ENCODE measurements at regions not wholly inside any gene's neighbourhood (a gene's known extent, or its start where the extent isn't known, plus 50 kb on each side); places are given as distances from the start of the nearest gene placed in this dataset.
A peak's percentile ranks its signal among the peaks of the same experiment; 100 is the strongest.
"Not testable (repeated sequence)": the region's sequence is repeated elsewhere in the genome, so short reads cannot be mapped to it uniquely, and the experiment has no call there.

GRCh38 chr5:1732945-1733344 is 66.7 kb downstream of the MRPL36 start:
- H3K27ac ChIP-seq (ENCODE audit: low read length) = no peak overlapping the region
- no peaks in the 10 kb centered on the region for H3K9me3 ChIP-seq (ENCODE audit: control insufficient read depth, insufficient read depth, low read depth, low read length)
- ChIA-PET CTCF (no interaction called here), POLR2A (no interaction called here)
- H3K4me3 ChIP-seq (ENCODE audit: low read depth in 2 of 2, low read length in 2 of 2) = no peak overlapping the region
- intact Hi-C loops (cut with micrococcal nuclease; ENCODE audit: unreplicated experiment) (no loop called here), in situ Hi-C loops (cut with HindIII; ENCODE audit: low pct_unique_long_range_greater_than_20kb, low sequenced_read_pairs) (no loop called here)
- no peak for ATAC-seq
- TF ChIP-seq CTCF (IDR thresholded peaks at IDR 0.05) (no peak), SIN3A (IDR thresholded peaks at IDR 0.05; ENCODE audit: borderline replicate concordance, insufficient read depth, low read depth, low read length) (no peak), TCF7L2 (IDR thresholded peaks at IDR 0.05; ENCODE audit: low read depth, low read length) (no peak), POLR2AphosphoS5 (IDR thresholded peaks at IDR 0.05; ENCODE audit: low read depth, low read length) (no peak), REST (IDR thresholded peaks at IDR 0.05; ENCODE audit: insufficient read depth in 1 of 2, low read depth in 2 of 2, low read length in 1 of 2) (no peak)
- no peak for DNase-seq (ENCODE audit: low read depth, low spot score)
- no peaks in the 10 kb centered on the region for H3K36me3 ChIP-seq (ENCODE audit: control insufficient read depth, insufficient read depth, low read length)
- BruUV-seq (replicated peaks) = no TSS peak
- H3K4me1 ChIP-seq (ENCODE audit: control insufficient read depth, insufficient read depth, low read length) = no peaks in the 10 kb centered on the region
- H3K27me3 ChIP-seq (ENCODE audit: control insufficient read depth, insufficient read depth, low read length) = no peaks in the 10 kb centered on the region; the same call in 1 of the 2 replicates

GRCh38 chr5:1732238-1732941 is 67.2 kb downstream of the MRPL36 start:
- CTCF ChIA-PET = interaction anchor here (0.6 kb wide), 1 partner anchor 58 kb away, joined by 14 read pairs; no protein-coding TSS in a partner anchor
- intact Hi-C loops (cut with micrococcal nuclease; ENCODE audit: unreplicated experiment) = no loop called here

GRCh38 chr5:1731855-1732237 is 67.8 kb downstream of the MRPL36 start:
- H3K4me3 ChIP-seq (ENCODE audit: low read depth in 2 of 2, low read length in 2 of 2); ATAC-seq; H3K9me3 ChIP-seq (ENCODE audit: control insufficient read depth, insufficient read depth, low read depth, low read length); H3K27me3 ChIP-seq (ENCODE audit: control insufficient read depth, insufficient read depth, low read length); intact Hi-C loops (cut with micrococcal nuclease; ENCODE audit: unreplicated experiment); BruUV-seq (replicated peaks); in situ Hi-C loops (cut with HindIII; ENCODE audit: low pct_unique_long_range_greater_than_20kb, low sequenced_read_pairs); H3K4me1 ChIP-seq (ENCODE audit: control insufficient read depth, insufficient read depth, low read length); H3K27ac ChIP-seq (ENCODE audit: low read length); H3K36me3 ChIP-seq (ENCODE audit: control insufficient read depth, insufficient read depth, low read length); DNase-seq (ENCODE audit: low read depth, low spot score); POLR2A ChIA-PET: not testable (repeated sequence)
- CTCF ChIA-PET = interaction anchor here (0.6 kb wide), 1 partner anchor 58 kb away, joined by 14 read pairs; no protein-coding TSS in a partner anchor

More at GRCh38 chr5:1732238-1732941, 67.2 kb downstream of the MRPL36 start:
- no peak for DNase-seq (ENCODE audit: low read depth, low spot score)
- POLR2A ChIA-PET = no interaction called here
- TF ChIP-seq CTCF (IDR thresholded peaks at IDR 0.05) = no peak
- peak; percentile 50; the same call in 1 of the 2 replicates for ATAC-seq
- Histone ChIP-seq H3K36me3 (ENCODE audit: control insufficient read depth, insufficient read depth, low read length) (no peaks in the 10 kb centered on the region), H3K27me3 (ENCODE audit: control insufficient read depth, insufficient read depth, low read length) (no peaks in the 10 kb centered on the region; the same call in 1 of the 2 replicates), H3K4me3 (ENCODE audit: low read depth in 2 of 2, low read length in 2 of 2) (no peak overlapping the region), H3K4me1 (ENCODE audit: control insufficient read depth, insufficient read depth, low read length) (no peaks in the 10 kb centered on the region), H3K27ac (ENCODE audit: low read length) (no peak overlapping the region), H3K9me3 (ENCODE audit: control insufficient read depth, insufficient read depth, low read depth, low read length) (no peaks in the 10 kb centered on the region)
- in situ Hi-C loops (cut with HindIII; ENCODE audit: low pct_unique_long_range_greater_than_20kb, low sequenced_read_pairs) = no loop called here
- no TSS peak for BruUV-seq (replicated peaks)

All from Panc1 (cell line).